ENCODE measurements at regions not wholly inside any gene's neighbourhood (a gene's known extent, or its start where the extent isn't known, plus 50 kb on each side); places are given as distances from the start of the nearest gene placed in this dataset.

DNA sequence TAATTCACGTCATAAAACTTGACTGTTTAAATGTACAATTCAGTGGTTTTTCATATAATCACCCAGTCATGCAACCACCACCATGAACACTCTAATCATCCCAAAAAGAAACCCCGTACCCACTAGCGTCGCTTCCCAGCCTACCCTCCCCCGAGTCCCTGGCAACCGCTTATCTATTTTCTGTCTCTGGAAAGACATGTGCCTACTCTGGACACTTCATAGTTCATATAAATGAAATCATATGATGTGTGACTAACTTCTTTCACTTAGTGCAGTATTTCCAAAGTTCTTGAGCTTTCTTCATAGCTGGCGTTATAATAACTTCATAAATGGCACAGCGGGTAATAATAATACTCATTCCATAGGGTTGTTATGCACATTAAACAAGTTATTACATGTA, 215.2 kb downstream of the MYLK4 start:
- no peak for DNase-seq (ENCODE audit: low read depth)

DNA sequence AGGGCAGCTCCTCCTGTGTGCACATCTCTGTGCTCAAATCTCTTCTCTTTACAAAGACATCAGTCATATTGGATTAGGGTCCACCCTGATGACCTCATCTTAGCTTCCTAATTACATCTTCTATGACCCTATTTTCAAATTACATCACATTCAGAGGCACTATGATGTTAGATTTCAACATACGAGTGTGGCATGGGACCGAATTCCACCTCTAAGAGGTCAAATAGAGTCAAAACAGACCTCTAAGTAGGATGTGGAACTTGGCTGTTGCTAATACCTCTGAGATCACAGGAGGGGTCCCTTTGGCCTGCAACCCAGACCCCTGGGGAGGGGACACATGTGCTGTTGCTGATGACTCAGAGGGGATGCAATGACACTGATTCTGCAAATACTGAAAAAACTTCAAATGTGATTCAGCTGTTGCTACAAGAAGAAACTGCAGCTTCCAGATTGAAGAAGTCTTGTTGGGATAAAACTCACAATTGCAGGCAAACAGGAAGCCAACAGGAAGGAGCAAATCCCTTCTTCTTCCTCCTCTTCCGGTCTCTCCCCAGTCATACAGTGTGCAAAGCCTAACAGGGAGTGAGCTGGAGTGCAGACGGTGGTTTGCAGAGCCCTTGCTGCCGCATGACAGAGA, 216.2 kb downstream of the MYLK4 start:
- DNase-seq (ENCODE audit: low read depth): no peak

DNA sequence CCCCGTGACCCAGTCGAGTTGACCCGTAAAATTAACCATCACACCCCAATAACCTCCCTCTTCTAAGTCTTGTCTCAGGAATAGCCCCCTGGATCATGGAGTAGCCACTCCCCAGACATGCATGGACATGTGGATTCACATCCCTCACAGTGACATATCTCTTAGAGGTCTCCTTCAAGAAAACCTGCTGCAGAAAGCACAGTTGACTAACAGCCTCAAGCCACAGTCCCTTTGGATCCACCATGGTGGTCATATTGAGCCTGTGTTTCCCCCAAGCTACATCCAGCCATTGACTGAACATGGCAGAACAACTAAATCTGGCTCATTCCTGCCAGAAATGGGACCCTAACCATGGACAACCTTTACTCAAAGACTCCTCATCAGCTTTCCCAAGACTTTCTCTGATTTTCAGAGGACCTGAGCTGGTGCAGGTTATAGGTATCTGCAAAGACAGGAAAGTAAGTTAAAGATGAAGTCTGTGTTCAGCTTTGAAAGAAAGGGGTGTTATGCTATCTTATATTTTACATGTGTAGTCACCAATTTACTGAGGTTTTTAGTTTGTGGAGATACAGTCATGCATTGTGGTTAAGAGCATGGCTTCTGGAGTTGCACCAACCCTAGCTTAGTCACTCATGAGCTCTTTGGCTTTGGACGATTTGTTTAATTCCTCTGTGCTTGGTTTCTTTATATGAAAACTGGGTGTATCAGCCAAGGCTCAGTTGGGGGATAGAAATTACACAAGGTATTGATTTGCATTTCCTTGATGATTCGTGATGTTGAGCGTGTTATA, 219.1 kb downstream of the MYLK4 start:
- peak; percentile 87 for DNase-seq (ENCODE audit: low read depth)

DNA sequence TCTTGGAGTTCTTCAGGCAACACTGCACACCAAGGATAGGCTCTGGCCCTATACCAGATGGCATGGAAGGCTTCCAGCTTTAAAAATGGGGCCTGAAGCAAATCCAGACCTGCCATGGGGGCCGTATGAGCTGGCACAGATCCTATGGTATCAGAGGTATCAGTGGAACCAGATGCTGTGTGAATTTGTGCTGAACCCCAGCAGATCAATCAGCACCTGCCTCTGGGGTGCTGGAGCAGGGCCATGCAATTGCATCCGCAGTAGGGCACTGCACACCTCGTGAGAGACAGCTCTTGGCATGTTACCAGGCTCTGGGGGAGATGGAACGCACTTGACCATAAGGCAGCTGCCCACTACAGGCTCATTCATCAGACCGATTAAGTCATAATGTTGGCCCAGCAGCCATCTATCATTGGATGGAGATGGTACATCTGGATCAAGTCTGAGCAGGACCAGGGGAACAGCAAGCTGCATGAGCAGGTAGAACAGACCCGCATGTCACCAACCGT, 221.5 kb downstream of the MYLK4 start:
- DNase-seq (ENCODE audit: low read depth): peak; percentile 55

DNA sequence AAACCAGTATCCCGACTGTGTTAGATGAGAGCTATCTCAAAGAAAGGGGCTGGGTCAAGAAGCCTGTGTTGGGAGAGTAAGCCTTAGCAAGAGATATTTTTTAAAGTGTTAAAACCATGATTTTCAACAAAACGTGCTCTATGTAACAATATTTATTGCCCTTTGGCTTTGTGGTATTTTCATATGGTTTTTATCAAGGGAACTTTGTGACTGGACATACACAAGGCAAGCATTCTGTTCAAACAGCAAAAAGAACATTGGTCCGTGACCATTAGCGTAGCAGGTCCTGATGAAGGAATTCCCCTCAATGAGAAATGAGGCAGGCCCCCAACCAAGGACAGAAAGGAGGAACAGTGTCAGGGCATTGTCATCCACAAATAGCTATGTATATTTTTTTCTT, 222.6 kb downstream of the MYLK4 start:
- no peak for DNase-seq (ENCODE audit: low read depth)

DNA sequence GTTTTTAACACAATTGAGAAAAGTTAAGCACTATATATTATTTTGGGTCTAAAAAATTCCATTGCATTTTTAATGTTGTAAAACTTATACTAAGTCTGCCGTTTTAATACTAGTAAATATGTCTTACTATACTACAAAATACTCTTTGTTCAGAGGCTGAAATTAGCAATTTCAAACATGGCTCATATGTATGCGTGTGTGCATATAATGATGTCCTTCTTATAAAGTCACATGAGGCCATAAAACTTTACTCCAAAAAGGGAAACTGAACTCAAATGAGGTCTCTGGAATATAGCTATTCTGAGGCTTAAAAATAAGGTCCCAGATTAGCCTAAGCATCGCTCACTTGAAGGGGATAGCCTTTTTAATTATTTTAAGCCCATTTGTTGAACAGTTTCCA, 224.0 kb downstream of the MYLK4 start:
- DNase-seq (ENCODE audit: low read depth): no peak

- DNase-seq (ENCODE audit: low read depth): no peak
These were observed 226.6 kb downstream of the MYLK4 start for GRCh38 chr6:2524090-2524489.

GRCh38 chr6:2523061-2523460, 227.7 kb downstream of the MYLK4 start:
- no peak for DNase-seq (ENCODE audit: low read depth)

DNA sequence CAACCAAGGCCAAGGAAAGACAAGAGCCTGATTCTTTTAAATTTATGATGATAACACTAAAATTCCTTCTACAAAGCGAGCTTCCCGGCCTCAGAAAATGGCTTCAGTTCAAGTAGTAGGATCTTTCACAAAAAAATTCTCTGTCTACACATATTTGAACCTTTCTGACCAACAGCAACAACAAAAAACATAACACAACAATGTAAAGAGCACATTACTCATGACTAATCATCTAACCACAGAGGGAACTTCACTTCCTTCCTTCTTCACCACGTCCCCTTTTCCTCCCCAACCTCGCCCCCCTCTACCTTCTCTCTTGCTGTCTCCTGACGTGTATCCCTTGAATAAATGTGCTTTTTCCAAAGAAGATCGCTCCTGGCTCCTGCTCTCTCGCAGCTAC, 228.2 kb downstream of the MYLK4 start:
- DNase-seq (ENCODE audit: low read depth): peak; percentile 81

- no peak for DNase-seq (ENCODE audit: low read depth)
These were observed 232.8 kb downstream of the MYLK4 start for GRCh38 chr6:2517855-2518473.

GRCh38 chr6:2517401-2517800, 233.3 kb downstream of the MYLK4 start:
- DNase-seq (ENCODE audit: low read depth): no peak

DNA sequence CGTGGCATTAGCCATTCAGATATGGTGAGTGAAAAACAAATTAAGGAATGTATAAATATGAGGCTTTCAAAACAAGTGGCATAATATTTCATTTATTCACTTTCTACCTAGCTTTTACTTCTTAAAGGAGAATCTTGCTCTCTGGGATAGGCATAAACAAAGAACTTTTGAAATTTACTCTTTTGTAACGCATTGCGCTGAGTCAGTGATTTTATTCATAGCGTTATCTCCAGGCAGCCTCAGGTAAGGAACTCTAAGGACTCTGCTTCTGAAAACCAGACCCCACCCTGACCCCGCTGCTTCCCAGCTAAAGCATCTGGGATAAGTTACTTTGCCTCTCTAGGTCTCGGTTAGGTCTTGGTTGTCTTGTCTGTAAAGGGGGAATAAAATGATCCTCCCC, 234.7 kb downstream of the MYLK4 start:
- no peak for DNase-seq (ENCODE audit: low read depth)

GRCh38 chr6:2514965-2515543, 235.7 kb downstream of the MYLK4 start:
- no peak for DNase-seq (ENCODE audit: low read depth)

DNA sequence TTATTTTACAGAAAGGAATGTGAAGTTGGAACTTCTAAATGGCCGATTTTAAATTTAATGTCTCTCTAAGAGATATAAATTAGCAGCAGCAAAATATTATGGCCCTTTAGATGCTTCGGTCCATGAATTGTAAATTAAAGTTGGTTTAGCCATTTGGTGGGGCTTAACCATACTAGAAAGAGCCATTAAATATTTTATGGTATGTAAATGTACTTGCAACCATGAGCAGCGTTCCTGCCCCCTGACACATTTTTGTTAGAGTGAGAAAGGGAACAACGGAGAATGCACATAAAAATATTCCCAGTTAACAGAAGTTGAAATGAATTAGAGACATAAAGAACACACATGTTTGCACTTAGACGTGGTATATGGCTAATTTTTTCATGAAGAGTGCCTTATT, 237.9 kb downstream of the MYLK4 start:
- DNase-seq (ENCODE audit: low read depth): no peak

GRCh38 chr6:2510316-2510715, 240.4 kb downstream of the MYLK4 start:
- DNase-seq (ENCODE audit: low read depth): no peak

GRCh38 chr6:2509711-2510110, 241.0 kb downstream of the MYLK4 start:
- DNase-seq (ENCODE audit: low read depth): no peak

- no peak for DNase-seq (ENCODE audit: low read depth)
These were observed 242.7 kb downstream of the MYLK4 start for GRCh38 chr6:2508071-2508470.

GRCh38 chr6:2507521-2508037, 243.1 kb downstream of the MYLK4 start:
- DNase-seq (ENCODE audit: low read depth): no peak

- DNase-seq (ENCODE audit: low read depth): no peak
These were observed 243.7 kb downstream of the MYLK4 start for GRCh38 chr6:2507016-2507415.

GRCh38 chr6:2505624-2506023, 245.1 kb downstream of the MYLK4 start:
- no peak for DNase-seq (ENCODE audit: low read depth)

- DNase-seq (ENCODE audit: low read depth): no peak
These were observed 246.1 kb downstream of the MYLK4 start for GRCh38 chr6:2504495-2505064.
